Esophagus muscularis mucosa (tissue), 3 donors: ENCODE measurements at regions not wholly inside any gene's neighbourhood (a gene's known extent, or its start where the extent isn't known, plus 50 kb on each side); places are given as distances from the start of the nearest gene placed in this dataset.
"Not testable (repeated sequence)": the region's sequence is repeated elsewhere in the genome, so short reads cannot be mapped to it uniquely, and the experiment has no call there.

ENCODE experiments used
- POLR2A ChIP-seq: fragments of 450-650 bp; IDR thresholded peaks from one replicate; pipeline ENCODE4 v1.6.1; 2017; ENCODE audit warnings: antibody characterized with exemption, moderate library complexity, mild to moderate bottlenecking, low read depth
- TF ChIP-seq, protein P1 (sequence below), 3 experiments: fragments of 200-600 bp in 2 of 3; fragments of 450-650 bp in 1 of 3; sonication (generic) in 2 of 3; IDR thresholded peaks; one replicate each; pipeline ENCODE4 v1.5.1; 2017 to 2019; ENCODE audit warnings: antibody characterized with exemption in 3 of 3, mild to moderate bottlenecking in 2 of 3, moderate library complexity in 1 of 3

GRCh38 chr1:120561767-120562166, 146.9 kb downstream of the NBPF8 start:
- TF ChIP-seq POLR2A = not testable (repeated sequence)
- TF ChIP-seq, protein P1, sequence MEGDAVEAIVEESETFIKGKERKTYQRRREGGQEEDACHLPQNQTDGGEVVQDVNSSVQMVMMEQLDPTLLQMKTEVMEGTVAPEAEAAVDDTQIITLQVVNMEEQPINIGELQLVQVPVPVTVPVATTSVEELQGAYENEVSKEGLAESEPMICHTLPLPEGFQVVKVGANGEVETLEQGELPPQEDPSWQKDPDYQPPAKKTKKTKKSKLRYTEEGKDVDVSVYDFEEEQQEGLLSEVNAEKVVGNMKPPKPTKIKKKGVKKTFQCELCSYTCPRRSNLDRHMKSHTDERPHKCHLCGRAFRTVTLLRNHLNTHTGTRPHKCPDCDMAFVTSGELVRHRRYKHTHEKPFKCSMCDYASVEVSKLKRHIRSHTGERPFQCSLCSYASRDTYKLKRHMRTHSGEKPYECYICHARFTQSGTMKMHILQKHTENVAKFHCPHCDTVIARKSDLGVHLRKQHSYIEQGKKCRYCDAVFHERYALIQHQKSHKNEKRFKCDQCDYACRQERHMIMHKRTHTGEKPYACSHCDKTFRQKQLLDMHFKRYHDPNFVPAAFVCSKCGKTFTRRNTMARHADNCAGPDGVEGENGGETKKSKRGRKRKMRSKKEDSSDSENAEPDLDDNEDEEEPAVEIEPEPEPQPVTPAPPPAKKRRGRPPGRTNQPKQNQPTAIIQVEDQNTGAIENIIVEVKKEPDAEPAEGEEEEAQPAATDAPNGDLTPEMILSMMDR (IDR thresholded peaks at IDR 0.05) = not testable (repeated sequence)
